Vagina (tissue), 2 donors: ENCODE measurements at regions not wholly inside any gene's neighbourhood (a gene's known extent, or its start where the extent isn't known, plus 50 kb on each side); places are given as distances from the start of the nearest gene placed in this dataset.

Experiments used
- POLR2AphosphoS5 ChIP-seq, 2 donors: sonication (generic); formaldehyde crosslinking; IDR thresholded peaks; one replicate each; pipeline ENCODE4 v1.9.0; 2017; ENCODE audit warnings: antibody characterized with exemption in 2 of 2, mild to moderate bottlenecking in 2 of 2, low read depth in 1 of 2; ENCODE audit not compliant: insufficient read depth in 1 of 2
- TF ChIP-seq, protein P1 (sequence below), 3 experiments: fragments of 450-650 bp in 2 of 3; fragments of 200-600 bp in 1 of 3; sonication (generic) in 1 of 3; IDR thresholded peaks; one replicate each; pipeline ENCODE4 v1.5.1; 2017 to 2019; ENCODE audit warnings: antibody characterized with exemption in 3 of 3, mild to moderate bottlenecking in 2 of 3, moderate library complexity in 2 of 3

DNA sequence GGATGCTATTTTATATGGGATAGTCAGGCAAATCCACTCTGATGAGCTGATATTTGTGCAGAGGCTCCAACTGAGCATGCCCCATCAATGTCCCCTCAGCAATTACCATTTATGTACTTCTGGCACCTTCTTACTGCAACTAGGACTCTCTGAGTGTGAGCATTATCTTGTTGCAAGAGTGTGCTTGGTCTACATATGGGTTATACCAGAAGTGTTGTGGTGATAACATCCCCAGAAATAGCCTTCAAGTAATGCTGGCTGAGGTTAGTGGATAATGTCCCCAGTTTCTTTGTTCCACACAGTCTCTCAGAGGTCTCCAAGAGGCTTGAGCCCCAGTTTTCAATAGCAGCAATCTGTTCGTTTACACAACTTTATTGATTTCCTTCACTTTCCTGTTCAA, 408.6 kb downstream of the JRKL start:
- TF ChIP-seq, protein P1, sequence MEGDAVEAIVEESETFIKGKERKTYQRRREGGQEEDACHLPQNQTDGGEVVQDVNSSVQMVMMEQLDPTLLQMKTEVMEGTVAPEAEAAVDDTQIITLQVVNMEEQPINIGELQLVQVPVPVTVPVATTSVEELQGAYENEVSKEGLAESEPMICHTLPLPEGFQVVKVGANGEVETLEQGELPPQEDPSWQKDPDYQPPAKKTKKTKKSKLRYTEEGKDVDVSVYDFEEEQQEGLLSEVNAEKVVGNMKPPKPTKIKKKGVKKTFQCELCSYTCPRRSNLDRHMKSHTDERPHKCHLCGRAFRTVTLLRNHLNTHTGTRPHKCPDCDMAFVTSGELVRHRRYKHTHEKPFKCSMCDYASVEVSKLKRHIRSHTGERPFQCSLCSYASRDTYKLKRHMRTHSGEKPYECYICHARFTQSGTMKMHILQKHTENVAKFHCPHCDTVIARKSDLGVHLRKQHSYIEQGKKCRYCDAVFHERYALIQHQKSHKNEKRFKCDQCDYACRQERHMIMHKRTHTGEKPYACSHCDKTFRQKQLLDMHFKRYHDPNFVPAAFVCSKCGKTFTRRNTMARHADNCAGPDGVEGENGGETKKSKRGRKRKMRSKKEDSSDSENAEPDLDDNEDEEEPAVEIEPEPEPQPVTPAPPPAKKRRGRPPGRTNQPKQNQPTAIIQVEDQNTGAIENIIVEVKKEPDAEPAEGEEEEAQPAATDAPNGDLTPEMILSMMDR (IDR thresholded peaks at IDR 0.05), result no peak
- TF ChIP-seq POLR2AphosphoS5 (IDR thresholded peaks at IDR 0.05; ENCODE audit: insufficient read depth in 1 of 2, low read depth in 1 of 2), result no peak
